NCI-H128 (cell line): ENCODE measurements at regions not wholly inside any gene's neighbourhood (a gene's known extent, or its start where the extent isn't known, plus 50 kb on each side); places are given as distances from the start of the nearest gene placed in this dataset.
A peak's percentile ranks its signal among the peaks of the same experiment; 100 is the strongest.
"Not testable (repeated sequence)": the region's sequence is repeated elsewhere in the genome, so short reads cannot be mapped to it uniquely, and the experiment has no call there.

Experiments
- DNase-seq: peaks from one replicate; lab custom pipeline; 2025; ENCODE audit not compliant: unreplicated experiment; lab: John Stamatoyannopoulos, UW

DNA sequence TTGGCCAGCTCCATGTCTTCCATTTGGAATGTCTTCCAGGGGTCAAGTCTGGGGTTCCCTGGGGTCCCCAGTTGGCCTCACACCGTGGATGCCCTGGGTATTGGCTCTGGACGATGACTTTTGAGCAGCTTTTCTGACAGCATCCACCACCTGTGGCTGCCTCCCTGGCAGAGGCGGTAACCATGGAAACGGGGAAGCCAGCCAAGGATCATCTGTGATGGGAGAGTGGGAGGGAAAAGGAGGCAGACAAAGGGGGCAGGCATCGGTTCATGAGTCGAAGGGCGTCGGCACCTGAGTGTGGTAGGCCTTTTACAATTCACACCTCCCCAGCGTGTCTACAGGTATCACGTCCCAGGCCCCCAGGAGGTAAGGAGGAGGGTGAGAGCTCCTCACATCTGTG is 152.2 kb downstream of the ASMT start:
- peak; percentile 6 for DNase-seq

DNA sequence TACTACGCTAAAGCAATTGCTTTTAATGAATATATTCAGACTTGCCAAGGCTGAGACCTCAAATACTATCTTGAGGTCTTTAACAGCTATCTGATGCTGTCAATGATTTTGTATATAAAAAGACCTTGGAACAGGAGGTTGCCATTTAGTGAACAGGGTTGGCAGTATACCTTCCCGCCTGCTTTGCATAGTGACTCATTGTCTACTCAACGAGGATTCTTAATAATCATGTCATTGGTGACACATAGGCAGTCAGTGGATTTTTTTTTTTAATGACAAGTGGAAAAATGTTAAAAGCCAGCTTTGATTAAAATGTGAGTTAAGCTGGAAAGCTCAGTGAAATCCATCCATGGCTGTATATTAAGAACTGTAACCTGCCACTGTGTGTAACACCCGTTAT is 164.0 kb downstream of the ASMT start:
- no peak for DNase-seq

DNA sequence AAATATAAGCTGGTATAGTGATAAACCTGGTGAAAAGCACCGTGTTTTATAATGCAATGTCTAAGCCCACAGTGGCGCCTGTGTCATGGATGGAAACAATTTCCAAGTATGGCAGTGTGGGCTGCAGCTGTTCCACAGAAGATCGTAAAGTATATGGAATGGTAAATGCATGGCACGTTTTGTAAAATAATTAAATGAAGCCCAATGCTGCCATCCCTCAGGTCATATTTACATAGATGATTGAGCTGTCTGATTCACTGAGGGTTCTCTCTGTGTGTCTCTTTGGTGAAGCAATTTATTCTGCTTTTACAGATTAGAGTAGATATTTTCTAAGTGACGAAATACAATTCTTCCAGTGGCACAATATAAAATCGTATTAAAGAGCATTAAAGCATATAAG is 164.8 kb downstream of the ASMT start:
- no peak for DNase-seq

DNA sequence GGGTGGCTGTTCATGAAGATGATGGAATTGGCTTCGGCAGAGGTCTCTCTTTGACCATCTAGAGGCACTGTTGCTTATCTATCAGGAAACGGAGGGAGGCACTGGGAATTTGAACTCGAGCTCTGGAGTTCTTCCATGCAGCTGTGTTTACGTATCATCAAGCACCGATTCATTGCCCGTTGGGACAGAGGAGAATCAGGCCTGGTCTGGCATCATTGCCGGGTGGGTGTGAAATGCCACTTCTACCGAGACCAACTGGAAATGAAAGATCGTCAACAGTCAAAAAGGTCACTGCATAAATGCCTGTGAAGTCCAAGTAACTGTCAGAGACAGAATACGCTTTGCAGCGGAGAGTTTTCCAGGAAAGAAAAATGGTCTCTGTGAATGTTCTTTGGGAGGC is 166.9 kb downstream of the ASMT start:
- DNase-seq = no peak

DNA sequence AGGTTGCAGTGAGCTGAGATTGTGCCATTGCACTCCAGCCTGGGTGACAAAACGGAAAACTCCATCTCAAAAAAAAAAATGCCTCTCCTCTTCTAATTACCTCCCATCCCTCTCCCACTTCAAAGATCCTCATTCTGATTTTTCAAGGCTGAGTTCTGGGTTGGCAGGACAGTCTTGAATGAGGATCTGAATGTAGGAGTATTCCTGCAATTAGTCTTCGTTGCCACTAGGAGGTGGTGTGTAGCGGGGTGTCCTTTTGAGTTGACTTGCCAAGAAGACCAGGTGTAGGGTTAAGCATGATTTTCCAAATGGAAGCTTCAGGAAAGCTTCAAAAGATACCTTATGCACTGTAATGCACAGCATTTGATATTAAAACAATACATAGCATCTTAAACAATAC is 169.9 kb downstream of the ASMT start:
- DNase-seq = no peak

DNA sequence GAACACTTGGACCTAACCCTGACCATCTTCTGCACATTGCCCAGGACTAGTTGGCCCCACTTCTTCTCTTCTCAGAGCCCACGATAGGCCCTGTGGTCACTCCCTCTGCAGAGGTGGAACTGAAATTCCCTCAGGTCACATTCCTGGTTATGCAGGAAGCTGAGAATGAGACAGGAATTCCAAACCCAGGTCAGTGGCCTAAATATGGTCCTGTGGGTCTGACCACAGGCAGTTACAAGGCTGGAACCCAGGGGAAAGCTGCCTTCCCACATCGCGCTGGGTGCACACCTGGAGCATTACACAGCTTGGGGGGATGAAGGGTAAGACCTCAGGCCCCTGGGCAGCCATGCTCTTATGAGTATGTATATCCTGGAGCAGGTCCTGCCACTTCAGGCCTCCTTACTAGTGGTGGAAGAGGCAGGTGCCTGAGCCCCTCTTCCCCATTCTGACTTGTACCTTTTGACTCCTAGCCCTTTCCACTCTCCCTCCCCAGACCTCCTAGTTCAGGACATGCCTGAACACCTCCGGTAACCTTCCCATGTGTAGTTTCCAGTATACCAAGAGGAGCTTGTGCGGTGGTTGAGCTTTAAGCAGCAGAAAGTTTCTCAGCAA is 173.5 kb downstream of the ASMT start:
- DNase-seq = no peak

DNA sequence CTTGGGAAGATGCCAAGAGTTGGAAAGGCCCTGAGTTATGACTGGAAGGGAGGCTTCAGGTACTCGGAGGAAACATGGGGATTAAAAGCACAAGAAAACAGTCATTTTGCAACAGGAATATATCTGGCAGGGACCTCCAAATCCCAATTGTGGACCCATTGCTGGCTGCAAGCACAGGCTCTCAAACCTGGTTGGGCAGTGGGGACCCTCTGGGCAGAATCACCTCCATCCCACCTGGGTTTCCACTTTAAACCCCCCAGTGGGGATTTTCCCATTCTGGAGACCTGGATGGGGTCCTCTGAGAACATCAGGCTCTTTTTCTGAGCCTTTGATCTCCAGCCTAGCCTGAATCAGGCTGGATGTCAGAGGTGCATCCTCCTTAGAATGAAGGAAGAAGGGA is 177.8 kb downstream of the ASMT start:
- DNase-seq = no peak

DNA sequence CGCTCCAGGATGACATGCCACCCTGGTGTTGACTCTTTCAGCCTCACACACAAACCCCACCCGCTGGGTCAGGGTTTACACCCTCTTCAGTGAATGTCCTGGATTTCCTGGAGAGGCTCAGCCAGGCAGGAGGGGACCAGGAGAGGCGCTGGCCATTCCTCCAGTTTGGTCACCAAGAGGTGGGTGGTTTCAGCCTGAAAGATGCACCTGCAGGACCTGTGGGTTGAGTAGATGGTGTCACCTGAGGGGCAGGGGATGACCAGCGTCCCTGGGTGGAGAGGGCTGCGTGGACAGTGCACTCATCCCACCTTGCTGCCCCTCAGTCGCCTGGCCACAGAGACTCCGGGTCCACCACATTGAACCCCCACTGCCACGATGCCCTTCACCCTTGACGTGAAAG is 179.7 kb downstream of the ASMT start:
- DNase-seq = no peak

DNA sequence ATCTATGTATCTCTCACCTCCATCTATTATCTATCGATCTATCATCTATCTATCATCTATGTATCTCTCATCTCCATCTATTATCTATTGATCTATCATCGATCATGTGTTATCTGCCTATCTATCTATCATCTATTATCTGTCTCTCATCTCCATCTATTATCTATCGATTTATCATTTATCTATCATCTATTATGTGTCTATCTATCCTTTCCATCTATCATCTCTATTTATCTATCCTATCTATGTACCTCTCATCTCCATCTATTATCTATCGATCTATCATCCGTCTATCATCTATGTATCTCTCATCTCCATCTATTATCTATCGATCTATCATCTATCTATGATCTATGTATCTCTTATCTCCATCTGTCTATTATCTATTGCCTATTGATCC is 188.1 kb downstream of the ASMT start:
- no peak for DNase-seq

DNA sequence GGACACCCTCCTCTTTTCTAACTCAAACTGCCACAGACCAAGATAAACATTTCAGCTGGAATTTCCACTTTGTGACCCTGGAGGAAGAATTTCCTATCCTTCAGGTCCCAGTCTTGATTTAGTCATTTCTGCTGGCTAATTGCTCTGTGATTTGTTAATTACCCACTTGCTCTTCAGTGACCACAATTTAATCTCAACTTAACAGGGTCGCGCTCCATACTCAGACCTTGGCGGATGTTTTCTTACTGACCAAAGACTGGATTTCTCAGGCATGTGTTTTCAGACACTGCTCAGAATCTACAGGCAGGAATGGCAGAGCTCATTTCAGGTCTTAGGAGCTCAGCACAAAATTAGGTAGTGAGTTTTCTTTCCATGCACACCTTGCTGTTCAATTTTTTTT is 188.9 kb downstream of the ASMT start:
- DNase-seq = no peak

DNA sequence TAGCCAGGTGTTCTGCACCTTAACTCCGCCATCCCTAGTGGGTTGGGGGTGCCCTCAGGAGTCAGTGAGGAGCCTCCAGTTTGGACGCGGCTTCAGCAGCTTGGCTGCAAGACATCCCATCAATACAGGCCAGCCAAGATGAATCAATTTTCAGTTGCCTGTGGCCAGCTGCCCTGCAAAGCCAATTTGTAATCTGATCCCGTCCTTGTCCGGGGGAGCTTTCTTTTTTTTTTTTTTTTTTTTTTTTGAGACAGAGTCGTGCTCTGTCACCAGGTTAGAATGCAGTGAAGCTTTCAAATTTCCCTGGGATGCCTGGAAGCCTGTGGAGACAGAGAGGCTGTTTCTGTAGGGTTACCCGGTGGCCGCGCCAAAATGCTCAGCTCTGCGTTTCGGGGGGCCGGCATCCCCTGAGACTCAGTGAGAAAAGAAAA is 192.5 kb downstream of the ASMT start:
- DNase-seq = no peak

DNA sequence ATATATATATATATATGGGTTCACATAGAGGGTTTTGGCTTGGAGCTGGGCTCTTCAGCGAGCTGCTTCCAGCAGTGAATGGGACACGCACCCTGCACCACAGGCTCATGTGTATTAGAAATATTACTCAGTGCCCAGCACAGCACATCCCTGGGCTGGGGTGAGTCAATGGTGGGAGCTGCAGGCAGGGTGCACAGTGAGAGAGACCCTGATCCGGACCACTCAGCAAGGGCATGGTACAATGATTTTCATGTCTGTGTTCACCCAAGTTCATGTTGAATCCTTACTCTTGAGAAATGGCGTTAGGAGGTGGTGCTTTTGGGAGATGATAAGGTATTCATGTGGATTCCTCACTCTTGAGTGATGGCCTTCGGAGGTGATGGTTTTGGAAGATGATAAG is 194.7 kb downstream of the ASMT start:
- no peak for DNase-seq

DNA sequence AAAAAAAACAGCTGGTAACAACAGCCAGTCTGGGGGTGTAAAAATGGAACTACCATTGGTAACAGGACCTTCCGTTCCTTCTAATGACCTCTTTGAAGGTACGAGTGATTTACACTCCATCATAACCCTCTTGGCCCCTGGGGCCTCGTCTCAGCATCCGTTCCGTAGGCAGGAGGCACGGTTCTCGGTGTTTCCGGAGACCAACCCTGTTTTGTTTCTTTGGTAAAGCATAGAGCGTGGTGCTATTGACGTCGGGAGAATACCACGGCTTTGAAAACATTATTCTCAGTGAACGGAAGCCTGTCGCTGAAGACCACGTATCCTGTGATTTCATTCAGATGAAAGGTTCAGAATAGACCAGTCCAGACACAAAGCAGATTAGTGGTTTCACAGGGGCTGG is 198.9 kb downstream of the ASMT start:
- DNase-seq = no peak

DNA sequence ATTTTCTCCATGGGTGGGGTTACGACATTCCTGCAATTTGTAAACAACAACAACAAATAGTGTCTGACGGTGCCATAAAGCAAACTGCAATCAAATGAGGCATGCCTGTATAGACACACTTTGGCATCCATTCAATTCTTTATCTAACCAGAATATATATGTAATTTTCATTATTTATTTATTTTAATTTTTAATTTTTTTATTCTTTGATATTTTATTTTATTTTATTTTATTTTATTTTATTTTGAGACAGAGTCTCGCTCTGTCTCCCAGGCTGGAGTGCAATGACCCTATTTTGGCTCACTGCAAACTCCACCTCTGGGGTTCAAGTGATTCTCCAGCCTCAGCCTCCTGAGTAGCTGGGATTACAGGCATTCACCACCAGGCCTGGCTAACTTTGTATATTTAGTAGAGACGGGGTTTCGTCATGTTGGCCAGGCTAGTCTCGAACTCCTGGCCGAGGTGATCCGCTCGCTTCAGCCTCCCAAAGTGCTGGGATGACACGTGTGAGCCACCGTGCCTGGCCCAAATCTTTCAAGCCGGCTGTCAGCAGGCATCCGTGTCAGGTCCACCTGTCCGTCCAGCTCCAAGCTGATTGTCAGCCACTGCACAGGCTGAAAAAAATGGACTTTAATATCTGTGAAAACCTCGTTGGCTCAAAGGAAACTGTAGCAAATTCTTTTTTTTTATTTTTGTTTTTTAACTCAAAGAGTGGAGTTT is 200.8 kb downstream of the ASMT start:
- DNase-seq = no peak

DNA sequence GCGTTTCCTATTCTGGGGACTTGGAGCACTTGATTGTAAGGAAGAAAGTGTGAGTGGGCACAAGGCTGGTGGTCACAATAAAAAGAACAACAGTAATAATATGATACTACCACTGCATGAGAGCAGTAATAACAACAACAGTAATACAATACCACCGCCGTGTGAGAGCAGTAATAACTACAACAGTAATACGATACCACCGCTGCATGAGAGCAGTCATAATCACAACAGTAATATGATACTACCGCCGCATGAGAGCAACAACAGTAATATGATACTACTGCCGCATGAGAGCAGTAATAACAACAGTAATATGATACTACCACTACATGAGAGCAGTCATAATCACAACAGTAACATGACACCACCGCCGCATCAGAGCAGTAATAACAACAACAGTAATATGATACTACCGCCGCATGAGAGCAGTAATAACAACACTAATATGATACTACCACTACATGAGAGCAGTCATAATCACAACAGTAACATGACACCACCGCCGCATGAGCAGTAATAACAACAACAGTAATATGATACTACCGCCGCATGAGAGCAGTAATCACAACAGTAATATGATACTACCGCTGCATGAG is 201.6 kb downstream of the ASMT start:
- DNase-seq = not testable (repeated sequence)

DNA sequence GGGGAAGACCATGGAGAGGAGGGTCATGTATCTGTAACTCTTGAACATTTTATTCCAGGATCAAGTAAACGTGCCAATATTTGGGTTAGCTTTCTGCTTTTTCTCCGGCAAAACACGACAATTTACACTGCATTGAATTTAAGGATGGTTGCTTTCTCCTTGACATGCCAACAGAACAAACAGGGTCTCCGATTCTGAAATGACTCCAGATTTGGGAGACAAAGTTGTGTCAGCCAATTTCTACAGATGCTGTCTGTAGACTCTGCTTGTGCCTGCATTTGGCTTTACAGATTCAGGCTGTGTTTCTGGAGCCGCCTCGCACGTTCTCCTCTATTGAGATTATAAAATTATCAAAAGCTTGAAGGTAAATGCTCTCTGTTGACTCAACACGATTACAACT is 207.0 kb downstream of the ASMT start:
- DNase-seq = no peak

DNA sequence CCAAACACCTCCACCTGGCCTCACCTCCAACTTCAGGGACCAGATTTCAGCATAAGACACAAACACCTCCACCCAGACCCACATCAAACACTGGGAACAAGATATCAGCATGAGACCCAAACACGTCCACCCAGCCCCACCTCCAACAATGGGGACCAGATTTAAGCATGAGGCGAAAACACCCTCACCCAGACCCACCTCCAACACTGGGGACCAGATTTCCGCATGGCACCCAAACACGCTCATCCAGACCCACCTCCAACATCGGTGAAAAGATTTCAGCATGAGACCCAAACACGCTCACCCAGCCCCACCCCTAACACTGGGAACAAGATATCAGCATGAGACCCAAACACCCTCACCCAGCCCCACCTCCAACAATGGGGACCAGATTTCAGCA is 210.0 kb downstream of the ASMT start:
- no peak for DNase-seq

DNA sequence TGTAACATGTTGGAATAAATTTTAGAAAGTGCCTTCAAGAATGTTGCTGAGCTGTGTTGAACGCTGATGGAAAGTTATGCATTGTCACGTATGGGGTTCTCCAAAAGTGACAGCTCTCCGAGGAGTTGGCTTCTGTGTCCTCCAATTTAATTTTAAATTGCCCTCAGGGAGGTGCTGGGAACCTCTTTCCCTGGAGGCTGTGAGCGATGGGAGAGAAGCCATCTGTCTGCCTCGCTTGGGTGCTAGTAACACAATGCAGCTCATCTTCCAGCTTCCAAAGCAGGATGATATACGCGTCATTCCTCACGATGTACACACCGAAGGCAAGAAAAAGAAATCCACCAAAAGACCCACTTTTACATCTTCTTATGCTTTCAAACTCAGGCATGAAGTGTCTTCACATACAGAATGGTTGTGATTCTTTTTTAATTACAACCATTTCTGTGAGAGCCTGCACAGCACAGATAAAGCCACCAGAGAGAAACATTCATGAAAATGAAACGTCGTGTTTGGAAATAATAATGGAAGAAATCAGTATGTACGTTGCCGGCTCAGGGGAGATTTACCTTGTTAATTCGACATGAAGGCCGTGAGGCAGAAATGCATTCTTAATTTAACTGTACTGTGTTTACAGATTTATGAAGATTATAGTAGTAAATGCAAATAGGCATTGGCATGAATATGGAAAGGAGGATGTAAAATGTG is 218.9 kb downstream of the ASMT start:
- no peak for DNase-seq

DNA sequence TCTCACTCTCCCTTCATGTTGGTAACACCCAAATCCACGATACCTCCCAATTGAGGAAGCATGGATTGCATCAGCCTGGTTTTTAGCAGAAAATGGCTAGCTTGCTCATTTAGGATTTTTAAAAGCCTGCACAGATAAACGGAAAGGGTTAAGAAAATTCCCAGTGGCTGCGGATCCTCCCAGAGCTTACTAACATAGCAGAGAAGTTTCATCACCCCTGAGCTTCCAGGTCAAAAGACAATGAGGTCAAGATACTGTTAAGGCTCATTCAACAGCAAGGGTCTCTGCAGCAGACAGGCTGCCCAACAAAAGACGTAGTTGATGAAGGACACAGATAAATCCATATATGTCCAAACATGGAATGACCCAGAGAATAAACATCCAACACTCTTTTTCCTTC is 220.2 kb downstream of the ASMT start:
- no peak for DNase-seq

DNA sequence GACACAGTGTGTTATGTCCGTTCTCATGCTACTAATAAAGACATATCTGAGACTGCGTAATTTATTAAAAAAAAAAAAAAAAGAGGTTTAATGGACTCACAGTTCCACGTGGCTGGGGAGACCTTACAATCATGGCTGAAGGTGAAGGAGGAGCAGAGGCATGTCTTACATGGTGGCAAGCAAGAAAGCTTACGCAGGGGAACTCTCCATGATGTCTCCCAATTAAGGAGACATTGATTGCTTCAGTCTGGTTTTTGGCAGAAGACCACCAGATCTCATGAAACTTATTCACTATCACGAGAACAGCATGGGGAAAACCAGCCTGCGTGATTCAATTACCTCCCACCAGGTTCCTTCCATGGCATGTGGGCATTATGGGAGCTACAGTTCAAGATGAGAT is 221.8 kb downstream of the ASMT start:
- DNase-seq = no peak

DNA sequence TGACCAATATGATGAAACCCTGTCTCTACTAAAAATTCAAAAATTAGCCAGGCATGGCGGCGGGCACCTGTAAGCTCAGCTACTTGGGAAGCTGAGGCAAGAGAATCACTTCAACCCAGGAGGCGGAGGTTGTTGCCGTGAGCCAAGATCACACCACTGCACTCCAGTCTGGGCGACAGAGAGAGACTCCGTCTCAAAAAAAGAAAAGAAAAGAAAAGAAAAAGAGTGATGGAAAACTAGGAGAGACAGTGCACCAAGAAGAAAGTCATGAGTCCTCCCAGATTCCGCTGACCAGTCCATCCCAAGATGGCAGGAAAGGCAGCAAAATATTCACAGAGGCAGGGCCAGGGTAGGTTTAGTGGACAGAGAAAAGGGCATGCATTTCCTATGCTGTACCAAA is 226.9 kb downstream of the ASMT start:
- DNase-seq = no peak

DNA sequence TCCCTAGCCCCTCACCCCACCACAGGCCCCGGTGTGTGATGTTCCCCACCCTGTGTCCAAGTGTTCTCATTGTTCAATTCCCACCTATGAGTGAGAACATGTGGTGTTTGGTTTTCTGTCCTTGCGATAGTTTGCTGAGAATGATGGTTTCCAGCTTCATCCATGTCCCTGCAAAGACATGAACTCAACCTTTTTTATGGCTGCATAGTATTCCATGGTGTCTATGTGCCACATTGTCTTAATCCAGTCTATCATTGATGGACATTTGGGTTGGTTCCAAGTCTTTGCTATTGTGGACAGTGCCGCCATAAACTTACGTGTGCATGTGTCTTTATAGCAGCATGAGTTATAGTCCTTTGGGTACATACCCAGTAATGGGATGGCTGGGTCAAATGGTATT is 232.1 kb downstream of the ASMT start:
- not testable (repeated sequence) for DNase-seq
